ENCODE measurements at regions not wholly inside any gene's neighbourhood (a gene's known extent, or its start where the extent isn't known, plus 50 kb on each side); places are given as distances from the start of the nearest gene placed in this dataset.
"Not testable (repeated sequence)": the region's sequence is repeated elsewhere in the genome, so short reads cannot be mapped to it uniquely, and the experiment has no call there.

GRCh38 chr1:4207842-4208692 lies 308.0 kb upstream of the C1orf174 start:
- no peak for DNase-seq (ENCODE audit: extremely low read depth in 1 of 2, low read depth in 1 of 2)

DNA sequence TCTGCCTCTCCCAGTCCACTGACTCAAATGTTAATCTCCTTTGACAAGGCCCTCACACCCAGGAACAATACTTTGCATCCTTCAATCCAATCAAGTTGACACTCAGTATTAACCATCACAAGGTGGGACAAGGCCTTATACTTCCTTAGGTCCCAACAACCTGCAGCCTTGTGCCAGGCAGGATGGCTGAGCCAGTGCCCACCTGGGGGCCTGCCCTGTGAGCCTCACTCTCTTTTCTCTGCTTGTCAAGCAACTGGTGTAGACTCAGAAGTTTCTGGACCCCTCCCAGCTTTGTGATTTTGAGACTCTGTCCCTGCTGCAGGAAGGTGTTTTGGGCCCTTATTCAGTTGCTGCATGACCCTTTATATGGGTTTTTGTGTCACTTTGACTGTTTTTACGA lies 310.0 kb upstream of the C1orf174 start:
- DNase-seq (ENCODE audit: extremely low read depth in 1 of 2, low read depth in 1 of 2): no peak

DNA sequence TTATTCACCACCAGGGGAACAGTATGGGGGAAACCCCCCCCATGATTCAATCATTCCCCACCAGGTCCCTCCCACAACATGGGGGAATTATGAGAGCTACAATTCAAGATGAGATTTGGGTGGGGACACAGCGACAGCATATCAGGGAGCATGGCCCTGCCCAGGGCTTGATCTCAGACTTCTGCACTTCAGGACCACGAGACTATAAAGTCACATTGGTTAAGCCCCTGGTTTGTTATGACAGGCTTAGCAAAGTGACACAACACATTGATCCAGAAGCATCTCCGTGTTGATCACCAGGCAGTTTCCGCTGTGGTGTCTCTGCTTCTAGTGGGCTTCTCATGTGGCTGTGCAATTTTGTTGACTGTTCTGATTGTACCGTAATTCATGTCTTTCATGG lies 312.7 kb upstream of the C1orf174 start:
- DNase-seq (ENCODE audit: extremely low read depth in 1 of 2, low read depth in 1 of 2): no peak

DNA sequence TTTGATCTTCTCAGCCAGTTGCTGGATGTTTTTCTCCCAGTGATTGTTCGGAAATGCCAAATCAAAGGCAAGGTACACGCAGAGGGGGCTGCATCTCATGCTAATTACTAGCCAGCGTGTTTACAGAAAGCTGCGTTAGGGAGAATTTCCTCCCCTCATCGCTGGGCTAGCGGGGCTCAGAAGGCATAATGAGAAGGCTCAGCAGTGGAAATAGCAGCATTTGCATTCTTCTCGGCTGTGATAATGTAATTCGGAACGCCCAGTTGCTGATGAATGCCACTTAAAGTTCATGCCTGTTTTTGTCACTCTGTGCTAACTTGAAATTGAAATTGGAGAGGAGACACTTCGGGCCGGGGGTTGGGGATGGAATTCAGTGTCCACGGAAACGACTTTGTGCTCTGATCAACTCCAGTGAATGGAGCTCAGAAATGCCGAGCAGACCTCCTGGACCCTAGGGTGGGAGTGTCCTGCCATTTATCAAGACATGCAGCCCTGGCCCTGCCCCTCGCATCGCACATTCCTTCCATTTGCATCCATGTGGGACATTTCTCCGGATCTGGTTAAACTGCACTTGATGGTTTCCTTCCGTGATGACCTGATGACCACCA lies 313.4 kb upstream of the C1orf174 start:
- DNase-seq (ENCODE audit: extremely low read depth in 1 of 2, low read depth in 1 of 2): no peak

GRCh38 chr1:4214826-4215225 lies 314.8 kb upstream of the C1orf174 start:
- DNase-seq (ENCODE audit: extremely low read depth in 1 of 2, low read depth in 1 of 2): no peak

DNA sequence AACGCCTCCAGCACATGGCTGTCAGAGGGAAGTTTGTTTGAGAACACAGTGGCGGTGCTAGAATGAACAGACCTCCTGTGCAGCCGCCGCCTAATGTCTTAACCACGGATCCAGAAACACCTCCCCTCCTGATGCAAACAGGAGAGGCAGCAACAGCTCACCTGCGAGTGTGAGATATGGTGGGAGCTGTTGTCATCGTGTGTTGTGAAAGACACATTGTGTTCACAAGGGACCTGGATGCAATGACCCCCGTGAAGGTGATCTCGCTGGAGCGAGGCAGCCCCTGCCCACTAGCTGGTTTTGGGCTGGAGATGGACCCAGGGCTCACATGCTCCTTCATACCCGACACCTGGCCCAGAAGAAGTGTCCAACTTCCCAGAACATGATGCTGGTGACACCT lies 315.3 kb upstream of the C1orf174 start:
- DNase-seq (ENCODE audit: extremely low read depth in 1 of 2, low read depth in 1 of 2): no peak

DNA sequence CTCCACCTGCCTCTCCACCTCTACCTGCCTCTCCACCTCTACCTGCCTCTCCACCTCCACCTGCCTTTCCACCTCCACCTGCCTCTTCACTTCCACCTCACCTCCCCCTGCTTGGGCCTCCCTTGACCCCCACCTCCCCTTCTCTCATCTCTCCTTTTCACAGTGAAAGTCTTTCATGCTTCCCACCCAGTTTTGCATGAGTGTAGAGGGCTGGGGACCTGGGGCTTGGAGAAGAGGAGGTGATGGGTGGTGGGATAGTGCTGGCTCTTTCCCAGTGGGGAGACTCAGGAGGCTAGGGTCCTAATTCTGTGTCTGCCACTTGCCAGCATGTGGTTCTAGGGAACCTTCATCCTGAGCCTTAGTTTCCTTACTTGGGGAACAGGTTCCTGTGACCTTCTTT lies 316.2 kb upstream of the C1orf174 start:
- no peak for DNase-seq (ENCODE audit: extremely low read depth in 1 of 2, low read depth in 1 of 2)

- no peak for DNase-seq (ENCODE audit: extremely low read depth in 1 of 2, low read depth in 1 of 2)
Observed at GRCh38 chr1:4218619-4219018, 318.5 kb upstream of the C1orf174 start.

GRCh38 chr1:4219111-4219510 lies 319.0 kb upstream of the C1orf174 start:
- DNase-seq (ENCODE audit: extremely low read depth in 1 of 2, low read depth in 1 of 2): no peak

DNA sequence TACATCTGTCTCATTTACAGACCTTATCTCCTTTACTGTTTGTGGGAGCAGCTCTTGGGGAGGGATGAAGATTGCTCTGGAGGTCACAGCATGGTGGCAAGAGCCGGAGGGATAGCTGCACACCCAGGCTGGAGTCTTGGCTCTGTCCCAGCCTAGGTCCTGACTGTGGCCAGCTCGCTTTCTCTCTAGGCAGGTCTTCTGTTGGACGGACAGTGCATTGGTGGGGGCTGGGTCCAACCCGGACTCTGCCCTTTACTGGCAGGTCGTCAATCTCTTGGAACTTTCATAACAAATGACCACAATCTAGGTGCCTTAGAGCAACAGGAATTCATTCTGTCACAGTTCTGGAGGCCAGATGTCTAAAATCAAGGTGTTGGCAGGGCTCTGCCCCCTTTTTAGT lies 319.8 kb upstream of the C1orf174 start:
- no peak for DNase-seq (ENCODE audit: extremely low read depth in 1 of 2, low read depth in 1 of 2)

DNA sequence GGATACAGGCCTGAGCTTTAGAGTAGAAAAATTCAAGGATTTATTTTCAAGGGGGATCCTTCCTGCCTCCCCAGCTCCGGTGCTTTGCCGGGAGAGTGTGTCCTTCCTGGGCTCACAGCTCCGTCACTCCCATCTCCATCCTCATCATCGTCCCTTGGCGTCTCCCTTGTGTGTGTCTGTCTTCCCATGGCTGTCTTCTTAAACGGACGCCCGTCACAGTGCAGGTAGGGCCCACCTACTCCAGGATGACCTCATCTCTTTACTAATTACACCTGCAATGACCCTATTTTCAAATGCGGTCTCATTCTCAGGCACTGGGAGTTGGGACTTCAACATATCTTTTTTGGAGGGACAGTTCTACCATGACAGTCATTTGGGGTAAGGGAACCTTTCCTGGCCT lies 320.3 kb upstream of the C1orf174 start:
- DNase-seq (ENCODE audit: extremely low read depth in 1 of 2, low read depth in 1 of 2): no peak

- no peak for DNase-seq (ENCODE audit: extremely low read depth in 1 of 2, low read depth in 1 of 2)
Observed at GRCh38 chr1:4221107-4221506, 321.0 kb upstream of the C1orf174 start.

DNA sequence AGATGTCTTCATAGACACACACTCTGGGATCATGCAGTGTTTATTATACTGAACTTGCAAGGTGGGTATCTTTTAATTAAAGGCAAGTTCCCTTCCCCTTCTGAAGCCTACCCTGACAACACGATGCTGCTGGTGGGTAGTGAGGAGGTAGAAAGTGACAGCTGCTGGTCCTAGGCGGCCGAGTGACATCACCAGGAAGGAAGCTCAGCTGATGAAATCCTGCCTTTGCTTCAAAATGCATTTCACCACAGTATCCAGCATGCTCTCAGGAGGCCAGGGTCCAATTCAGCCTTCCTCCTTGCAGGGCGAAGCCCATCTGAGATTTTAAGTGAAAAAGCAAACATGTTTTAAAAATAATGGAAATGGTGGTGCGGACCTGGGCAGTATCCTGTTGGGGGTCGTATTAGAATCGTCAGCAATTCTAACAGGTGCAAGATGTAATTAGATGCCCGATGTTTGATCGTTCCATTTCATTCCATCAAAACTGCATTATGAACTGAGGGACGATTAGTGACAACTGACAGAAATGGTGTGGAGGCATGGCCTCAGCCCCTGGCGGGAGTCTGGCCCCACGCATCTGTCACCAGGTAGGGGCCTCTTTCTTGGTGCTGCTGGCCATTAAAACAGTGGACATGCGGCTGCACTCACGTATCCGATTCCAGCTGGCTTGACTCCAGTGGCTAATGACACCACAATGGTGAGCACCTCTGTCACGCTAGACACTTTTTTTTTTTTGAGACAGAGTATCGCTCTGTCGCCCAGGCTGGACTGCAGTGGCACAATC lies 324.8 kb upstream of the C1orf174 start:
- no peak for DNase-seq (ENCODE audit: extremely low read depth in 1 of 2, low read depth in 1 of 2)

- DNase-seq (ENCODE audit: extremely low read depth in 1 of 2, low read depth in 1 of 2): no peak
Observed at GRCh38 chr1:4227986-4228385, 327.9 kb upstream of the C1orf174 start.

- DNase-seq (ENCODE audit: extremely low read depth in 1 of 2, low read depth in 1 of 2): no peak
Observed at GRCh38 chr1:4253935-4254334, 353.9 kb upstream of the C1orf174 start.

DNA sequence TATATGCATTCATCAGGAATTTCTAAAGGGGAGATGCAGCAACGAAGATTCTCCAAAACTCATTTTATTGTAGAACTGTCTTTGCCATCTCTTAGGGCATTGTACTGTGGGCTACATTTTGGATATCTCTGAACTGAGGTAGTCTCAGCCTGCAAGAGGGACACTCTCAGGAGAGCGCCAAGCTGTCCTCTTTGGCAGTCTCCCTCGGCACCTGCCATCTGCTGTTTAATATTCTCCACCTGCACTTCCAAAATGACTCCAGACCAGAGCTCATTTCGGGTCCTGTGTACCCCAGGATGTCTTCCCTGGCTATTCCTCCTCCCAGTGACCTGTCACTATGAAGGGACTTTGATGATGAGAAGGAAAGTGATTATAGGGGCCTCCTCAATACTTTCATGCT lies 356.3 kb upstream of the C1orf174 start:
- DNase-seq (ENCODE audit: extremely low read depth in 1 of 2, low read depth in 1 of 2): no peak

DNA sequence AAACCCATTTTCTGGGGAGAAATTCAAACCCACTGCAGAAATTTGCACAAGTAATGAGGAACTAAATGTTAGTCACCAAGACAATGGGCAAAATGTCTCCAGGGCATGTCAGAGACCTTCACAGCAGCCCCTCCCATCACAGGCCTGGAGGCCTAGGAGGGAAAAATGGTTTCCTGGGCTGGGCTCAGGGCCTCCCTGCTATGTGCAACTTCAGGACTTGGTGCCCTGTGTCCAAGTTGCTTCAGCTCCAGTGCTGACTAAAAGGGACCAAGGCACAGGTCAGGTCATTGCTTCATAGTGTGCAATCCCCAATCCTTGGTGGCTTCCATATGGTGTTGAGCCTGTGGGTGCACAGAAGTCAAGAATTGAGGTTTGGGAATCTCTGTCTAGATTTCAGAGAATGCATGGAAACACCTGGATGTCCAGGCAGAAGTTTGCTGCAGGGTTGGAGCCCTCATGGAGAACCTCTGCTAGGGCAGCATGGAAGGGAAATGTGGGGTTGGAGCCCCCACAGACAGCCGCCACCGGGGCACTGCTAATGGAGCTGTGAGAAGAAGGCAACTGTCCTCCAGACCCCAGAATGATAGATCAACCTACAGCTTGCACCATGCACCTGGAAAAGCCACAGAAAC lies 358.2 kb upstream of the C1orf174 start:
- DNase-seq (ENCODE audit: extremely low read depth in 1 of 2, low read depth in 1 of 2): not testable (repeated sequence)

DNA sequence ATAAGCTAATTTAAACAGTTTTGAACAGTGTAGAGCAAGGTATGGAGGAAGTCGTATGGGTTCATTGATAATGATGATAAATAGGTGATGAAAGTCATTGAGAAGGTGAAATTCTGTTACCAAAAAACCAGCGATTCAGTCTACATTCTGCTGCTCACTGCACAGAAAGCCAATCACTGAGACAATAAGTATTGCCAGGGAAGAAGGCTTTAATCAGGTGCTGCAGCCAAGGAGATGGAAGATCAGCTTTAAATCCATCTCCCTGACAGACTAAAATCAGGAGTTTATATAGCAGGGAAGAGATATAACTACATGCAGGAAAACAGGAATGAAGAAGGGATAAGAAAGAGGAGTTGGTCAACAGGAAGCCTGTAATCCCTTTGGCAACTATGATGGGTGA lies 361.3 kb upstream of the C1orf174 start:
- DNase-seq (ENCODE audit: extremely low read depth in 1 of 2, low read depth in 1 of 2): no peak

DNA sequence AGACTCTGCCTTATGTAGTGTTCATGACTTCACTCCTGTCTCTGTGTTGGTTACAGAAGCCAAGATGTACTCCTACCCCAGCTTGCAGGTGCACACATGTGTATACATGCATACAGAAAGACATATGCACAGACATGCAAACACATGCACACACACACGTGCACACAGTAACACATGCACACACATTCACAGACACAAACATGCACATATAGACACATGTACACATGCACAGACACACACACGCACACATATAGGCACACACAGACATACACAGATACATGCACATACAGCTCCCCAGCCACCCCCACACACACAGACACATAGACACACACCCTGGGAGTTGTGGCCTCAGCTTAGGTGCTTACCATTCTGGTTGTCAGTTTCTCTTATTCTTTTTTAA lies 362.6 kb upstream of the C1orf174 start:
- no peak for DNase-seq (ENCODE audit: extremely low read depth in 1 of 2, low read depth in 1 of 2)

- DNase-seq (ENCODE audit: extremely low read depth in 1 of 2, low read depth in 1 of 2): no peak
Observed at GRCh38 chr1:4263699-4264098, 363.6 kb upstream of the C1orf174 start.

DNA sequence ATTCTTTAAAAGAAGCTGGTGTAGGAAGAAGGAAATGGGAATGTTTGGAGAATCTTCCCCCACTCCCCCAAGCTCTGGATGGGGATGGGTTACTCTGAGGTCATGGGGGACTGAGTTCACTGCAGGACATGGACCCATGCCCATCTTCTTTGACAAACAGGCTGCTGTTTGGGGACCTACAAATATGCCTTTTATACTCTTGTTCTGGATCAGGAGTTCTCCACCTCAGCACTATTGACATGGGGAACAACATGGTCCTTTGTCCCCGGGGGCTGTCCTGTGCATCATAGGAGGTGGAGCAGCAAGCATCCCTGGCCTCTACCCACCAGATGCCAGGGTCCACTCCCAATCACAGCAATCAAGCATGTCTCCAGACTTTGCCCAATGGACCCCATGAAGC lies 365.8 kb upstream of the C1orf174 start:
- DNase-seq (ENCODE audit: extremely low read depth in 1 of 2, low read depth in 1 of 2): no peak

Data from stimulated activated CD8-positive, alpha-beta memory T cell treated with anti-CD3 and anti-CD28 coated beads, Interleukin-7, amount 100 ng/mL, for 48 hours (primary cell).